ENCODE measurements at regions not wholly inside any gene's neighbourhood (a gene's known extent, or its start where the extent isn't known, plus 50 kb on each side); places are given as distances from the start of the nearest gene placed in this dataset.

DNA sequence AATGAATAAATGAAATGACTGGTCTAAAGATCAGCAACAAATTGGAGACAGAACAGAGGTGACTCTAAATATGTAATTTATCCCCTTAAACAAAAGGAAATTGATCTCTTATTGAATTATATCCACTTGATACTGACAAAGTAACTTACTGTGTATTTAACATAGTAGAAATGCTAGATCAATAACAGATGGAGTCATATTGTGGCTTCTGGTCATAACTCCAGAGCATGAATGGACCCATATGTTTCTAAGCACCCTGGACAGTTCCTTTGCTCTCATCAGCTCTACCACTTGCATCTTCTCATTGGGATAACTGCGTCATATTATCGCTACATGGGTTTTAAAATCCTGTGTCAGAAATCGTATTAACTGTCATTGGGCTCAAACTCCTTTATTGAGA is 222.3 kb downstream of the ETS1 start:
- DNase-seq (ENCODE audit: low spot score) = no peak

DNA sequence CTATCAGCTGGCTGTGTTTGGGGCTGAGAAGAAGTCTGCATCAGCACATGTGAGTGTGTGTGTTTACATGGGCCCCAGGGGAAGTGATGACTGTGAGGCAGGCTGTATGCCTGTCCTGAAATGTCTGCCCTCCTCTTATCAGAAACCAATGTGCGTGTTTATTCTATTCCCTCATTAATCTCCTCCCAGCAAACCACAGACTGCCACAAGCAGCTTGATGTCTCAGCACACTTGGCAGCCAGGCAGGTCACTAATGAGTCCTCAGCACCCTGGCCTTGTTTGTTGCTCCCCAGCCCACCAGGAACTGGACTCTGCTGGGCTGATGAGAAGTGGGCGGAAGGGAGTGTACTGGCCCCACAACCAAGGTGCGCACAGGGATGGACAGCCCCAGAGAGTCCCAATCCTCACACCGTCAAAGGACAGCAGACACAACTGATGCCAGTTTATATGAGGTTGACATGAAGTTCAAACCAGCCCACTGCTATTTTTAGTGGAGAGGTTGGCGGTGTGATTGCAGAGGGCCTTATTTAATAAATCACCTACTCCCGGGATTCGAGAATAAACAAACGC is 225.8 kb downstream of the ETS1 start:
- no peak for DNase-seq (ENCODE audit: low spot score)

DNA sequence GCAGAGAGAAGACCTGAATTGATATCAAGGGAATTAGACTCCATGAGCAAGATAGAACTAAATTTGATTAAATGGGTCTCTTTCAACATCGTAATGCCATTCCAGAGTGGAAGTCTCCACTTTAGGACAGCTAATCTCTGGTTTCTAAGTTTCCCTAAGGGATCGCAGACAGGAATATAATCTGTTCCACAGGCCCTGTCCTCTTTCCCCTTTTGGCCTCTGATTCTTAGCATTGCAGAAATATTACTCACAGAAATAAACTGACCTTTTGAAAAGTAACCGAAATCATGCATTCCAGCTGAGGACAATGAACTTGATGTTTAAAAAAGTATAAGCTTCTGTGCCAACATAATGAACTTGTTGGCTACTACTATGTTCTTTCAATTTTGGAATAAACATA is 227.8 kb downstream of the ETS1 start:
- no peak for DNase-seq (ENCODE audit: low spot score)

DNA sequence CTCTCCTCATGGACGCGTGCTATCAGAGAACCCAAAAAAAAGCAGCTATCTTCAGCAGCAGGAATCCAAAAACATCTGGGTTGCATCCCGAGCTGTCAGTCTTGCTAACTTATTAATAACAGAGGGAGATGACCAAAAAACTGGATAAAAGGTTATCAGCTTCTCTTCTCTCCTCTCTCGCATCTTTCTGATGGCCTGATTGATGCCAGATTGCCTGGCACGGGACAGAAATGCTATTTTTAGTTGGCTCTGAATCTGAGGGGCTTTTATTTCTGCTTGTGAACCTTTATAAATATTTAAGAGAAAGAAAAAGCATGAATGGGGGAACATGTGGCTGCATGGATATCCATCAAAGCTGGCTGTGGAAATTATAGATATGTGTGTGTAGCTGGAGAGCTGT is 230.3 kb downstream of the ETS1 start:
- DNase-seq (ENCODE audit: low spot score) = no peak

DNA sequence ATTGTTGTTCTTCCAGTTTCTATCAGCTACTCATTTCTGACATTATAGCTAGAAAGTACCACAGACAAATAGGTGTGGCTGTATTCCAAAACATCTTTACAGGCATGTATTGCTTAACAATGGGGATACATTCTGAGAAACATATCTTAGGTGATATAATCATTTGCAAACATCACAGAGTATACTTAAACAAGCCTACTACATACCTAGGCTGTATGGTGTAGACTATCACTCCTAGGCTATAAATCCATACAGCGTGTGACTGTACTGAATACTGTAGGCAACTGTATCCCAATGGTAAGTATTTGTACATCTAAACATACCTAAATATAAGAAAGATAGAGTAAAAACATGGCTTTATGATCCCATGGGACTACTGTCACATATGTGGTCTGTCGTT is 231.8 kb downstream of the ETS1 start:
- no peak for DNase-seq (ENCODE audit: low spot score)

DNA sequence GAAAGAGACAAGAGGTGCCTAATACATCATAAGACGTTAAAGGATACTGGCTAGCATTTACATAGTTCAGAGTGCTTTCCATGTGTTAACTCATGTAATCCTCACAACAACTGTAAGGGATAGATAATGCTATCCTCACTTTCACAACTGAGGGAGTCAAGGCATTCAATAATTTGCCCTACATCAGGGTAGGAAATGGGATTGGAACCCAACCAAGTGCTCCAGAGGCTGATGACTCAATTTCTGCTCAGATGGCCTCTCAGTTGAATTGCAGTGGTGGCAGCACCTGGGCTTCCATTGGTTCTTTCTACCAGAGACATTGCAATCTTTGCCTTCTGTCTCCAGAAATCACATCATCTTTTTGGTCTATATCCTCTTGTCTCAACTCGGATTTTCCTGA is 232.9 kb downstream of the ETS1 start:
- no peak for DNase-seq (ENCODE audit: low spot score)

DNA sequence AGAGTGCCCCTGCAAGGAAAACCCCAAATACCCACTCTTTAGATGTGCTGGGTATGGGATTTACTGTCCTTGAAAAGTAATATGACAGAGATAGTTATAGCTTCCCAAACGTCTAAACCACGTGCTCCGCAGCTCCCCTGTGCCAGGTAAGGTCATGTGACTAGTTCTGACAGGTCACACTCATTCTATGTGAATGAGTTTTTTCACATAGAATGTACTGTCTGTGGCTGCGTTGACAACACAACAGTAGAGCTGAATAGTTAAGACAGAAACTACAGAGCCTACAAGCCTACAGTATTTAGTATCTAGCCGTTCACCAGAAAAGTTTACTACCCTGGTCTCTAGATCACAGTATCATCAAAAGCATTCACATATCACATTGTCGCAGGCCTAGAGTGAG is 236.2 kb downstream of the ETS1 start:
- no peak for DNase-seq (ENCODE audit: low spot score)

DNA sequence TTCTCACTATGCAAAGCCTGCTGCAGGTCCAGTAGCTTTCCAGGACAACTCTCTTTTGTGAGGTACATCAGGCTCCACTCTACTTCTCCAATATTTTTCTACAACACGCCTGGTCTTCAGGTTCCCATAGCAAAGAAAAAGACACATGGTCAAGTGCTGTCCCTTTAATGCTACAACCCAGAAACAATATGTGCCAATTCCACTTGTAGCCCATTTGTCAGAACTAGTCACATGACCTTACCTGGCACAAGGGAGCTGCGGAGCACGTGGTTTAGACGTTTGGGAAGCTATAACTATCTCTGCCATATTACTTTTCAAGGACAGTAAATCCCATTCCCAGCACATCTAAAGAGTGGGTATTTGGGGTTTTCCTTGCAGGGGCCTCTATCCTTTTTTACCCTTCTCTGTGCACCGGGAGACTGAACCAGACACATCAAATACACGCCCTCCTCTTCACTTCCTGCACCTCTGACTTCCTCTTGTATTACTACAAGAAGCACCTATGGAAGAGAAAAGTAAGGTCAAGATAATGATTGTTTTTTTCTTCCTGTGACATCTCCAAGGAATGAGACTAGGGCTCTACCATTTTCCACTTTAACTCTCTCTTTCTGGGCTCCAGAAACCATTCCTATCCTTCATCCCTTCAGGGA is 237.6 kb downstream of the ETS1 start:
- no peak for DNase-seq (ENCODE audit: low spot score)

DNA sequence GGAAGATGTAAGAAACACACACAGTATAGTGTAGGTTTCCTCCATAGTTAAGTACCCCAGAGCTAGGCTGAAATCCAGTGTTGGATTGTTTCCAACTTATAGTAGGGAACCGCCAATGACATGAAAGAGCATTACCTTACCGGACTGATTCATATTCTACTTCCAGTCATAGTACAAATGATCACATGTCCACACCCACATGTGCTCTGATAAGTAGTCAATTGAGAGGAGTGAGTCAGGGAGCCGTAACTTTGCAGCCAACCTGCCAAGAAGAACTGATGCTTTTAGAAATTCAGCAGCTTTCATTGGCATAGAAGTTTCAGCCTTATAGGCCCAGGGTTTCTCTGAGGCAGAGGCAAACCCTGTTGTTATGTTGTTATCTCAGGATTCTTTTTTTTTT is 240.6 kb downstream of the ETS1 start:
- no peak for DNase-seq (ENCODE audit: low spot score)

DNA sequence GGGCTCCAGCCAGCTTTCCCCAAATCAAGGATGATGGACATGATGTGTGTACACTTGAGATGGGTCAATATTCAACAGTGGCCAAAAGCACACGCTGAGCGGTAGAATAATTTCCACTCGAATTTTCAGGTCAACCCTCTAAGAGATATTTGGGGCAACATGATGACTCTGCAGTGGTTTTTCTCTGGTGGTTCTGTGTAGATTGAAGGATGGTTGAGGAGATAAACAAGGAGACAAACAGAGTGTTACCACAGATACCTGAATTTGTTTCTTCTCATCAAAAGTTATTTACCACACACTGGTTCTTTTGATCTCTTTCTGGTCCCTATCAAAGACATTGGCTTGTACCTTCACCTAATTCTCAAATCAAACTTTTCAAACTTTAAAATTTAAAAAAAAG is 242.0 kb downstream of the ETS1 start:
- DNase-seq (ENCODE audit: low spot score) = no peak

DNA sequence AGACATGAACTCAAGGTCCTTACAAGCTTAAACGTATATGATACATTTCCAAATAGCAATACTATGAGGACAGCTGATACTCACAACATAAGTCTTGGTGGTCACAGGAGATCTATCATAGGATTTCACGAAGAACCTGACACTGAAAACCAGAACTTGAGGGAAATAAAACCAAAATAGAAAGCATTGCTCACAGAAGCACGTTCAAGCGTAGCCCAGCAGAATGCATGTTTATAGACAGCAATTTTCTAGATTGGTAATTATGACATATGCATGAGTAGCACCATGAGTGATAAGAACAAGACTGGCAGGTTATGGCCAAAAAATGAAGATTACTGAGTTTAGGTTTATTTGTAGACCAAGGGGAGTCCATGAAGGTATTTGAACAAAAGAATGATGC is 243.5 kb downstream of the ETS1 start:
- DNase-seq (ENCODE audit: low spot score) = no peak

DNA sequence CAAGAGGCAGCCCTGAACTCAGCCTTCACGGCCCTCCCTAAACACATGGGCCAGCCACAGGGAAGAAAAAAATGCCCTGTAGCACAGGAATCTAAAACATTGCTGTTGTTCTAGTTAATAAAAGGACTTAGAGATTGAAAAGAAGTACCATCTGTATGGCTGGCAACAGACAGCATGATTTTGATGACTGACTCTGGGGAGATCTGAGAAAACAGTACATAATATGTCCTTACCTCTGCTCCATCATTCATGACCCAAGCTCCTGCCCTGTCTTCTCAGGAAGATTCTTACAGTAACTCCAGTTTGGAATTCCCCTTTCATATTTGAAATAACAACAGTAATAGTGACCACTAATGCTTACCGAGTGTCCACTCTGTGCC is 244.2 kb downstream of the ETS1 start:
- no peak for DNase-seq (ENCODE audit: low spot score)

DNA sequence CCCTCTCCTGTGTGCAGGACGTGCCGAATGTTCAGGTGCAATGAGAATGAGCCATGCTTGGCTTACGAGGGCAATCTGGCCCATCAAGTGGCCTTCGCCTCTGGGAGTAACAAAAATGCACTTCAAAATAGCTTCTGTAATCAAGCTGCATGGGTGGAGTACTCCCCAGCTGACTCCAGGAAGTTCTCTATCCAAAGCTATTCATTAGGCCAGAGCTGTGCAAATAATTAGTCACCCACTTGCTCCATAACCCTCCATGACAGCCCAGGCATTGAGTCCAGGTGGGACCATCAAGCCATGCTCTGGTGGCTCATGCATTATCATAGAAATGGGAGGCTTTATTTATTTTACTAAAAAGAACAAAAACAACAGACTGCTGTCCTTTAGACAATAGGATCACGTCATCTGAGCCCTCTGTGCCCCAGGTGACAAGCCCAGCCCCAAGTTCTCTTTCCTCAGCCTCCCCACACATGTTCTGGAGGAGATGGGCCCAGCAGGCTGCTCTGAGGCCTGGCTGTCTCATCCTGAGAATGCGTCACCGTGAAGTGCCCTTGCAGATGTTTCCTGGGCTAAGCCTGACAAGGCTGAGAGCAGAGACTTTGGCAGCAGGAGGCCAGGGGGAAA is 244.7 kb downstream of the ETS1 start:
- no peak for DNase-seq (ENCODE audit: low spot score)

DNA sequence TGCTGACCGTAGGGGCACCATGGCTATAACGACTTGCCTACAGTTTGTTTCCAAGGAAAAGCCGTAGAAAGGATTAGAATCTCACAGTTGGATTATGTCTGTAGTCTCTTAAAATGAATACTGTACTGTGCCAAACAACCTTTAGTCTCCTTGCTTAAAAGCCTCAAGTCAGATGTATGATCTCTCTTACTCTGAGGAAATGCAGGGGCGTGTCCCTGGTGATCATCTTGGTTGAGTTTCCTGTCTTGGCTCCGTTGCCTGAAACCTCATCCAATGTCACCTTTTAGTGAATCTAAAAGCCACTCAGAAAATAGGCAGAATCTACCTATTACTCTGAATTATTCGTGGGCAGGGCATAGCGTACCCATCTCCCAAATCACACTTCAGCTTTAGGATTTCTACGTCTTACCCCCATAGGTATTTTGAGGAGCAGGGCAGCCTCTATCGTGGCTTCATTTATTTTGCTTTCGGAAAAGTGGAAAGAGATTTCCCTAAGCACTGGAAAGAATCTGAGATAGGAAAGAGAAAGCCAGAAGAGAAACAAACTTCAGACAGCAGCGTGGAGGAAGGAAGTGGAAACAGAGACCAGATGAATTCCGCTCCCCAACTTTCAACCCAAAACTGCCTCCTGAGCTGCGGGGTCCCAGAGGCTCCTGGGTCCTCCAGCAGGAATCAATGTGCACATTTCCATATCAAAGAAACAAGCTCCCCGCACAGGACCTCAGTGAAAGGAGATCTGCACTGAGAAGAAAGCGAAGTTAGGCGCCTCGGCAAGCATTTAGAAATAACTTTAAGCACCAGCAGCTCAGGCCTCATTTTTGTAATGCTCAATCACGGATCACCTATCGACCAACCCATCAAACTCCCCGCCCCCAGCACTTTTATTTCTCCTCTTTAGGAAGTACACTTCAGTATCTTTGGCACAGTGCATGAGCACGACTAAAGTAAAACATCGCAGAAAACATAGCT is 245.8 kb downstream of the ETS1 start:
- DNase-seq (ENCODE audit: low spot score) = no peak

DNA sequence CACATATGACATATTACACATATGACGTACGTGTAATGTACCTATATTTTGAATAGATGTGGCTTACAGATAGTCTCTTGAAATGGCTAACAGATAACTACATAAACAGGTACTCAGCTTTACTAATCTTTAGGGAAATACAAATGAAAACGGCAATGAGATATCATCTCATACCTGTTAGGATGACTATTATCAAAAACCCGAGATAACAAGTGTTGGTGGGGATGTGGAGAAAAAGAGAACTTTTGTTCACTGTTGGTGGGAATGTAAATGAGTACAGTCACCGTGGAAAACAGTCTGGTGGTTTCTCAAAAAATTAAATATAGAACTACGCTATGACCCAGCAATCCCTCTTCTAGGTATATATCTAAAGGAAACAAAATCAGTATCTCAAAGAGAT is 247.6 kb downstream of the ETS1 start:
- no peak for DNase-seq (ENCODE audit: low spot score)

DNA sequence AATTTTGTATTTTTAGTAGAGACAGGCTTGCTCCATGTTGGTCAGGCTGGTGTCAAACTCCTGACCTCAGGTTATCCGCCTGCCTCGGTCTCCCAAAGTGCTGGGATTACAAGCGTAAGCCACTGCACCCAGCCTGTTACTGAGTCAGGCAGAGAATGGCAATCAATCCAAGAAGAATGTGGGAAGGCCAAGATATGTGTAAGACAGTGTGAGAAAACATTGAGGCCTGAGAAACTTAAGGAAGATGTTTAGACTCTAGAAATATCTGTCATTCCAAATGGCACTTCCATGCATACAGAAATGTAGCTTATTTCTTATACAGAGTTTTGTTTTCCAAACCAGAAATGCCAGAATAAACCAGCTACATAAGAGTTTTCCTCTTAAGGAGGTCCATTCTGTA is 248.5 kb downstream of the ETS1 start:
- no peak for DNase-seq (ENCODE audit: low spot score)

DNA sequence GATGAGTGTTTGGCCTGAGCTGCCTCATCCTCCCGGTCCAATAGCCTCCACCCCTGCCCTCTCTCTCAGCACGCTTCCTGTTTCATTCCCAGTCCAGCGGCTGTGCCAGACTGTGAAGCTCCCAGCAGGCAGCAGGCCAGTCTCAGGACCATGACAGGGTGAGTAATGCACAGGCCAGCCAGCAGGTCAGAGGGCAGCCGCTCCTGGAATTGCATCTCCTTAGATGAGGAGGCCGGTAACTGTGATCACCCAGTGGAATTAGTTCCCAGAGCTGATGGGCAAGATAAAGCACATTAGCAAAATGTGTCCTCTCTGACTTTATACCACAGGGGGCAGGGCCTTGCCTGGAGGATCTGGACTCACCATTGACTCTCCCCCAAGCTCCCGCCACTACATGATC is 251.2 kb downstream of the ETS1 start:
- no peak for DNase-seq (ENCODE audit: low spot score)

DNA sequence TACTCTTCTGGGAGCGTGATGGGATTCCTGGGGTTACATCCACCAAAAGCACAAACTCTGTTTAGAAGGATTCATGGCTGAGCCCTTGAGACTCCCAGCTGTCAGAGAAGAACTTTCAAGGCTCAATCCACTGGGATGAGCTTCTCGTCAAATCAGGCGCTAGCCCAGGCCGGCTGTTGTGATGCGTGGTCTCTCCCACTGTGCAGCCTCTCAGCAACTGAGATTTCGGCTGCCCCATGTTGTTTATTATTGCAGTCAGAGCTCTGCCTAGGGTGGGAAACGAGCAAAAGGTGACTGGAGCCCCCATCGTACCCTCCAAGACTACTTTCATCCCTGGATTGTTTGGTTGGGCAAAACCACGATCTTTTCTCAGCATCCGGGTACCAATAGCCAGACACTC is 251.6 kb downstream of the ETS1 start:
- DNase-seq (ENCODE audit: low spot score) = no peak

DNA sequence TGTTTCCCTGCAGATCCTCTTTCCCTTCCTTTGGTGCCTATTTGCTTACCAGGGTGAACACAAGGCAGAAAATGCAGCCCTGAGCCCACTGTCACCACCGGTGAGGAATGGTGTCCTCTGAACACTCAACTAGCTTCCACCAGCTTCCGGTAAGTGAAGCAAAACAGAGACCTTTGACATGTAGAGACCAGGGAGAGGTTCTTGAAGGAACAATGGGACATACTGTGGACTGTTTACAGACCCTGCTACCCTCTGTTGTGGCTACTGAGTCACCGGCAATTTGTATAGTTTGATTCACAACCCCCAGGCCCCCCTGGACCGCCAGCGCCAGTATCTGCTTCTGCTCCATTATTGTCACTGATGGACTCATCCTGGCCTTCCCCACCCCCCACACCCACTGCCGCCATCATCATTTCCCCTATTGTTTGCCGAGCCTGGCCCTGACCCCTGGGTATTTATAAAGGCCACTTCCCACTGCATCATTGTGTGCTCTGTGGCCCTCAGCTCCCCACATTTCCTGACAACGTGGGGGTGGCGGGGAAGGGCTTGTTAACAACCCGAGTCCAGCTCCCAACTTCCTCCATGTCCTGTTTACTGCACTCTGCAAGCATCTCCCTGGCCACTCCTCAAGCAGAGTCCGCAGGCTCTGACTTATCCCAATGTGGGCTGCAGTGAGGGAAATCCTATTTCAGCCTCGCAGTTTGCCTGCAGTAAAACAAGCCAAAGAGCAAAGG is 252.9 kb downstream of the ETS1 start:
- no peak for DNase-seq (ENCODE audit: low spot score)

DNA sequence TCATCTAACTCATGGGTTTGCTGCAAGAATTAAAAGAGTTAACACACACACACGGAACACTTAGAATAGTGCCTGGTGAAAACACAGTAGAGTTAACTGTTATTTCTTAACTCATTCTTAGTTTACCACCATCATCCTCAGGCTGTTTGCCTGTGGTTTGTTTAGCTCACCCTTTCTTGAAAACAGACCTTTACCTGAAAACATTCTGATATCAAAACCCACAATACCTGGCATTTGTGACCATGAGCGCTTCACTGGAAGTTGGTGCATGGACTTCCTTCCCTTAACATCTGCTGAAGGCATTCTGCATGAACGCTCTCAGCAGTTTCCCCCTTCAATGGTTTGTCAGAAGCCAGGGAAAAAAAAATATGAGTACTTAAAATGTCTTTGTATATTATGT is 256.0 kb downstream of the ETS1 start:
- DNase-seq (ENCODE audit: low spot score) = no peak

DNA sequence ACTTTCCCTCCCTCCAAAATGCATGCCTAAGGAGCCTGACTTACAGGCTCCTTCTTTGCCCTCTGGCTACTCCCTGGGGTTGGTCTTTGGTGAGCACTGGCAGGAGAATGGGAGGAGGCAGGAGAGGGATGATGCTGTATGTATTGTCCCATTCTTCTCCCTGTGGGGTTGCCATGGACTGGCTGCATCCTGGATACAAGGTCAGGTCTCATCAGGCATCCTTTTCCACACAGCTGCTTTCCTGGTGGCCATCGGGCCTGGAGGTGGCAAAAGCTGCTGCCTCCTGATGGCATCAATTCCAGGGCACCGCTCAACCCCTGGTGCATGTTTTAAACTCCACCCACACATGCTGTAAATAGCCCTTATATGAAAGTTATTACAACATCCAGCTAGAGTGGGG is 257.2 kb downstream of the ETS1 start:
- DNase-seq (ENCODE audit: low spot score) = no peak

DNA sequence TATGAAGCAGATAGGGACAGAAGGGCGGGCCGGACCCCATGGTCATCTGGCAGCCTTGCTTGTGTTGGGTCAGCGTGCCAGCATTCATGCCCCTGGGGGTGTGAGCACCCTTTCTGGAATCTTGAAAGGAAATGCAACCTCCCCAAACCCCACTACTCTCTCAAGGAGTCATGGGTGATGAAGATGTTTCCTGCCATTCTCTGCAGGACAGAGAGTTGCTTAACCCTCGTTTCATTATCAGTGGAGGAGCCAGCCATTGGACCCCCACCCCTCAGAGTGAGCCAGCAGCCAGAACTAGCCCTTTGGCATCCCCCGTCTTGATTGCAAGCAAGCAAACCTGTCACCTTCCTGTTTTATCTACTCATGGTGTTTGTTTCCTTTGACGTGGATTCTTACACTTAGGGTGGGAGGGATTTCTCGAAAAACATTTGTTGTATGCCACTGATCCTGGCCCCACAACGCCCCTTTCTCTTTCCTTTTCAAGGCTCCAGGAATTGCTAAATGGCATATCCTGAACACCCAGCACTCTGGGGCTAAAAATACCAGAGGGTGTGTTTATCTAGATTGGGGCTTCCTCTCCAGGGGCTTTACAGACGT is 258.3 kb downstream of the ETS1 start:
- DNase-seq (ENCODE audit: low spot score) = no peak

All from cerebellar cortex (tissue), 1 donor.